ENCODE measurements at regions not wholly inside any gene's neighbourhood (a gene's known extent, or its start where the extent isn't known, plus 50 kb on each side); places are given as distances from the start of the nearest gene placed in this dataset.

GRCh38 chr18:51933903-51934302 is 406.1 kb upstream of the DCC start:
- no peak for DNase-seq (ENCODE audit: low read depth in 3 of 3)

- no peak for DNase-seq (ENCODE audit: low read depth in 3 of 3)
Measured at GRCh38 chr18:51936115-51936514, 403.9 kb upstream of the DCC start.

- DNase-seq (ENCODE audit: low read depth in 3 of 3): no peak
Measured at GRCh38 chr18:51941999-51942398, 398.0 kb upstream of the DCC start.

GRCh38 chr18:51943281-51943680 is 396.7 kb upstream of the DCC start:
- no peak for DNase-seq (ENCODE audit: low read depth in 3 of 3)

GRCh38 chr18:51946946-51947345 is 393.1 kb upstream of the DCC start:
- no peak for DNase-seq (ENCODE audit: low read depth in 3 of 3)

- no peak for DNase-seq (ENCODE audit: low read depth in 3 of 3)
Measured at GRCh38 chr18:51952844-51953243, 387.2 kb upstream of the DCC start.

GRCh38 chr18:51953521-51953920 is 386.5 kb upstream of the DCC start:
- no peak for DNase-seq (ENCODE audit: low read depth in 3 of 3)

GRCh38 chr18:51955136-51955535 is 384.9 kb upstream of the DCC start:
- DNase-seq (ENCODE audit: low read depth in 3 of 3): no peak

- DNase-seq (ENCODE audit: low read depth in 3 of 3): no peak
Measured at GRCh38 chr18:51957001-51957400, 383.0 kb upstream of the DCC start.

- no peak for DNase-seq (ENCODE audit: low read depth in 3 of 3)
Measured at GRCh38 chr18:51980101-51980500, 359.9 kb upstream of the DCC start.

- no peak for DNase-seq (ENCODE audit: low read depth in 3 of 3)
Measured at GRCh38 chr18:51988277-51988676, 351.7 kb upstream of the DCC start.

- DNase-seq (ENCODE audit: low read depth in 3 of 3): no peak
Measured at GRCh38 chr18:51997129-51997528, 342.9 kb upstream of the DCC start.

GRCh38 chr18:51998066-51998465 is 341.9 kb upstream of the DCC start:
- no peak for DNase-seq (ENCODE audit: low read depth in 3 of 3)

GRCh38 chr18:51998711-51999110 is 341.3 kb upstream of the DCC start:
- DNase-seq (ENCODE audit: low read depth in 3 of 3): no peak

GRCh38 chr18:51999351-51999750 is 340.6 kb upstream of the DCC start:
- DNase-seq (ENCODE audit: low read depth in 3 of 3): no peak

- no peak for DNase-seq (ENCODE audit: low read depth in 3 of 3)
Measured at GRCh38 chr18:52000435-52000834, 339.6 kb upstream of the DCC start.

GRCh38 chr18:52001106-52001505 is 338.9 kb upstream of the DCC start:
- DNase-seq (ENCODE audit: low read depth in 3 of 3): no peak

- DNase-seq (ENCODE audit: low read depth in 3 of 3): no peak
Measured at GRCh38 chr18:52002600-52002999, 337.4 kb upstream of the DCC start.

- DNase-seq (ENCODE audit: low read depth in 3 of 3): no peak
Measured at GRCh38 chr18:52007105-52007504, 332.9 kb upstream of the DCC start.

- DNase-seq (ENCODE audit: low read depth in 3 of 3): no peak
Measured at GRCh38 chr18:52008330-52008729, 331.7 kb upstream of the DCC start.

- DNase-seq (ENCODE audit: low read depth in 3 of 3): no peak
Measured at GRCh38 chr18:52008736-52009135, 331.3 kb upstream of the DCC start.

- DNase-seq (ENCODE audit: low read depth in 3 of 3): no peak
Measured at GRCh38 chr18:52009958-52010357, 330.0 kb upstream of the DCC start.

- no peak for DNase-seq (ENCODE audit: low read depth in 3 of 3)
Measured at GRCh38 chr18:52045946-52046675, 293.9 kb upstream of the DCC start.

GRCh38 chr18:52046842-52047241 is 293.2 kb upstream of the DCC start:
- no peak for DNase-seq (ENCODE audit: low read depth in 3 of 3)
